Esophagus (tissue), 2 donors: ENCODE measurements at regions not wholly inside any gene's neighbourhood (a gene's known extent, or its start where the extent isn't known, plus 50 kb on each side); places are given as distances from the start of the nearest gene placed in this dataset.
"Not testable (repeated sequence)": the region's sequence is repeated elsewhere in the genome, so short reads cannot be mapped to it uniquely, and the experiment has no call there.

ENCODE experiments used
- H3K27ac ChIP-seq, 2 donors: one replicate each; pipeline ENCODE4 v1.5.1; 2013; ENCODE audit warnings: low read depth in 2 of 2, mild to moderate bottlenecking in 2 of 2, inconsistent platforms in 1 of 2, low read length in 1 of 2, moderate library complexity in 1 of 2
- H3K27me3 ChIP-seq, 2 donors: one replicate each; pipeline ENCODE4 v1.6.1; 2013; ENCODE audit warnings: low read length in 2 of 2, control low read depth in 1 of 2, mild to moderate bottlenecking in 1 of 2; ENCODE audit not compliant: insufficient read depth in 2 of 2, control insufficient read depth in 1 of 2
- H3K36me3 ChIP-seq, 2 donors: one replicate each; pipeline ENCODE4 v1.6.1; 2013; ENCODE audit warnings: low read length in 1 of 2; ENCODE audit not compliant: control insufficient read depth in 2 of 2, insufficient read depth in 2 of 2
- H3K4me1 ChIP-seq, 2 donors: one replicate each; pipeline ENCODE4 v1.6.1; 2013; ENCODE audit warnings: low read length in 1 of 2; ENCODE audit not compliant: control insufficient read depth in 2 of 2, insufficient read depth in 2 of 2
- H3K4me3 ChIP-seq, 2 donors: one replicate each; pipeline ENCODE4 v1.5.1; 2013; ENCODE audit warnings: low read length in 2 of 2, mild to moderate bottlenecking in 2 of 2, low read depth in 1 of 2, moderate library complexity in 1 of 2
- H3K9me3 ChIP-seq, 2 donors: one replicate each; pipeline ENCODE4 v1.6.1; 2013; ENCODE audit warnings: mild to moderate bottlenecking in 2 of 2, low read depth in 1 of 2, low read length in 1 of 2, moderate library complexity in 1 of 2; ENCODE audit not compliant: control insufficient read depth in 2 of 2, insufficient read depth in 1 of 2
- WGBS, 2 donors: extraction: QIAGEN DNeasy Blood & Tissue Kit; methylation state at CpG; one replicate each; pipeline ENCODE4 v1.1.7; 2013; 5-methylcytosine and 5-hydroxymethylcytosine counted together
- donor health status: healthy with polysubstance abuse.
- donor health status: Bipolar disorder and iron deficiency.

GRCh38 chr3:107464037-107464436, 58.7 kb upstream of the BBX start:
- no peaks in the 10 kb centered on the region for H3K9me3 ChIP-seq
- WGBS, 2 donors = 71 to 78% methylated on average over 2 of the region's 2 CpGs
- no peaks in the 10 kb centered on the region for H3K36me3 ChIP-seq
- H3K27me3 ChIP-seq = no peaks in the 10 kb centered on the region
- no peak overlapping the region for H3K27ac ChIP-seq
- H3K4me3 ChIP-seq = no peak overlapping the region
- H3K4me1 ChIP-seq = no peaks in the 10 kb centered on the region

GRCh38 chr3:107465064-107465631, 57.6 kb upstream of the BBX start:
- Histone ChIP-seq H3K4me1 (no peaks in the 10 kb centered on the region), H3K27me3 (no peaks in the 10 kb centered on the region), H3K4me3 (no peak overlapping the region), H3K36me3 (no peaks in the 10 kb centered on the region), H3K9me3 (no peaks in the 10 kb centered on the region), H3K27ac (no peak overlapping the region)
- WGBS, 2 donors = 83% methylated on average over 3 of the region's 3 CpGs

- Histone ChIP-seq H3K9me3 (peaks cover 0 to 2% of the 10 kb centered on the region in 2 donors), H3K27me3 (no peaks in the 10 kb centered on the region), H3K27ac (no peak overlapping the region), H3K4me1 (no peaks in the 10 kb centered on the region), H3K36me3 (no peaks in the 10 kb centered on the region), H3K4me3 (no peak overlapping the region)
- WGBS, 2 donors = 65 to 71% methylated on average over 1 of the region's 1 CpG
Measured at GRCh38 chr3:107468782-107469181, 54.0 kb upstream of the BBX start.

- 39 to 46% methylated on average over 8 of the region's 8 CpGs for WGBS, 2 donors
- H3K9me3 ChIP-seq, H3K4me3 ChIP-seq, H3K27me3 ChIP-seq, H3K4me1 ChIP-seq, H3K36me3 ChIP-seq, H3K27ac ChIP-seq: not testable (repeated sequence)
Measured at GRCh38 chr3:107470496-107470895, 52.3 kb upstream of the BBX start.
